ENCODE measurements at regions not wholly inside any gene's neighbourhood (a gene's known extent, or its start where the extent isn't known, plus 50 kb on each side); places are given as distances from the start of the nearest gene placed in this dataset.

GRCh38 chr6:92617721-92618120, 801.6 kb downstream of the EPHA7 start:
- no peak for DNase-seq (ENCODE audit: low read depth)

DNA sequence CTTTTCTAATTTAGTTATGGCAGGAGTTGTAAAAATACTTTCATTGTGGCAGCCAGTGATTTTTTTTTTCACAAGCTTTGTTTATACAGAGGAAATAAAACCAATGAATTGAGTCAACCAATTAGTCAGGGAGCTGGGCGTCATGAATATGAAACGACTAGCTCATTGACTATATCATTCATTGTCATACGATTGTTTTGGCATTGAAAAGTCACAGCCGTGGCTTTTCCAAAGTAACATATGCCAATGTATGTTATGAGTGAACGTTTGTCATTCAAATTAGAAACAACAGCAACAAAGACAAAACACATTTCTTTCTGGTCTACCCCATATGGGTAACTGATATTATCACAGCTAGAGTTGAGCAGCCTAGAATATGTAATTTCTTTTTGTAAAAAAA, 810.6 kb downstream of the EPHA7 start:
- no peak for DNase-seq (ENCODE audit: low read depth)

- DNase-seq (ENCODE audit: low read depth) = no peak
Measured at GRCh38 chr6:92593201-92593600, 826.2 kb downstream of the EPHA7 start.

GRCh38 chr6:92589996-92590395, 829.4 kb downstream of the EPHA7 start:
- peak; percentile 40 for DNase-seq (ENCODE audit: low read depth)

GRCh38 chr6:92588148-92588547, 831.2 kb downstream of the EPHA7 start:
- DNase-seq (ENCODE audit: low read depth) = no peak

- DNase-seq (ENCODE audit: low read depth) = no peak
Measured at GRCh38 chr6:92587525-92587924, 831.8 kb downstream of the EPHA7 start.

- DNase-seq (ENCODE audit: low read depth) = no peak
Measured at GRCh38 chr6:92586236-92586977, 833.0 kb downstream of the EPHA7 start.

DNA sequence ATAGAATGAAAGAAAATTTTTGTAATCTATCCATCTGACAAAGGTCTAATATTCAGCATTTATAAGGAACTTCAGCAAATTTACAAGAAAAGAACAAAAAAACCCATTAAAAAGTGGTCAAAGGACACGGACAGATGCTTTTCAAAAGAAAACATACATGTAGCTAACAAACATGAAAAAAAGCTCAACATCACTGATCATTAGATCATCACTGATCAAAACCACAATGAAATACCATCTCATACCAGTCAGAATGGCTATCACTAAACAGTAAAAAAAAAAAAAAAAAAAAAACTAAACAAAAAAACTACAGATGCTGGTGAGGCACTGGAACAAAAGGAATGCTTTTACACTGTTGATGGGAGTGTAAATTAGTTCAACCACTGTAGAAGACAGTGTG, 837.1 kb downstream of the EPHA7 start:
- DNase-seq (ENCODE audit: low read depth) = no peak

GRCh38 chr6:92577077-92577719, 842.2 kb downstream of the EPHA7 start:
- DNase-seq (ENCODE audit: low read depth) = peak; percentile 43

GRCh38 chr6:92568541-92568940, 850.8 kb downstream of the EPHA7 start:
- no peak for DNase-seq (ENCODE audit: low read depth)

DNA sequence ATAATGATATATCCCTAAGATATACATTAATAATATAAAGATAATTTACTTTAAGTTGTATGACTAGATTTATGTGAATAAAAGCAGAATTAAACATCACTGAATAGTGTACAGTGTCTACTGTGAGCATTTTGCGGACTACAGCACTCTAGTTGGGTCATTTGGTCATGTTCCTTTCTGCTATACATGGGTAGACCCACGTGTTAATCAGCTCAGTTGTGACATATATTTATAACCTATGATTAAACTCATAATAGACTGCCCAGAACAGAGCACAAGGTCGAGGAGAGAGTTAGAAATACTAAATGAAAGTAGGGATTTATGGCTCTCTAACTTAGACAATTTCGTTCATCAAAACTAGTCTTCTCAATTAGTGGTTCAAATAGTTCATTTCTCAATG, 852.7 kb downstream of the EPHA7 start:
- DNase-seq (ENCODE audit: low read depth) = no peak

GRCh38 chr6:92564376-92564775, 855.0 kb downstream of the EPHA7 start:
- no peak for DNase-seq (ENCODE audit: low read depth)

DNA sequence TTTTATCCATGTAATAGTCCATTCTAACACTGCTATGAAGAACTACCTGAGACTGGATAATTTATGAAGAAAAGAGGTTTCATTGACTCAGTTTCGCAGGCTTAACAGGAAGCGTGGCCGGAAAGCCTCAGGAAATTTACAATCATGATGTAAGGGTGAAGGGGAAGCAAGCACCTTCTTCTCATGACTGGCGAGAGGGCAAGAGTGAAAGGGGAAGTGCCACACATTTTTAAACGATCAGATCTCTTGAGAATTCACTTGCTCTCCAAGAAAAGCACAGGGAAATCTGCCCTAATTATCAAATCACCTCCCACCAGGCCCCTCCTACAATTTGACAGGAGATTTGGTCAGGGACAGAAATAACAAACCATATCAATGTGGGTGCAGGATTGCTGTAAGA, 859.7 kb downstream of the EPHA7 start:
- no peak for DNase-seq (ENCODE audit: low read depth)

- DNase-seq (ENCODE audit: low read depth) = no peak
Measured at GRCh38 chr6:92559003-92559402, 860.4 kb downstream of the EPHA7 start.

- DNase-seq (ENCODE audit: low read depth) = no peak
Measured at GRCh38 chr6:92550501-92550900, 868.9 kb downstream of the EPHA7 start.

DNA sequence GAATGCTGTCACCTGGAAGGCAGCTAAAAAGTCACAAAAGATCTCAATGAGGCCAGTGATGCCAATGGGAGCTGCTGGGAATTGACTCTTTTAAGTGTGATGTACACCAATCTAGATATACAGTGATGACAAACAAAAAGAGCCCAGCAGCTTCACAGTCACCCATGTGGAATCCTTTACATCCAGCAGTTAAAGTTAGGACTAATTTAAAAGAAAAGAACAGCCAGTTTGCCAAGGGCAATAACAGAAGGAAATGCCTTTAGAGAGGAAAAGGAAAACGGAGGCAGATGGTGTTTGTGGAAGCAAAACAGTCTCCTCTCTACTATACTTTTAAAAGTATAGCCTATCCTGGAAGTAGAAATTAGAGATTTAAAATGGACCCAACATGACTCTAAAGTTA, 873.5 kb downstream of the EPHA7 start:
- DNase-seq (ENCODE audit: low read depth) = no peak

GRCh38 chr6:92541448-92542060, 877.8 kb downstream of the EPHA7 start:
- DNase-seq (ENCODE audit: low read depth) = no peak

DNA sequence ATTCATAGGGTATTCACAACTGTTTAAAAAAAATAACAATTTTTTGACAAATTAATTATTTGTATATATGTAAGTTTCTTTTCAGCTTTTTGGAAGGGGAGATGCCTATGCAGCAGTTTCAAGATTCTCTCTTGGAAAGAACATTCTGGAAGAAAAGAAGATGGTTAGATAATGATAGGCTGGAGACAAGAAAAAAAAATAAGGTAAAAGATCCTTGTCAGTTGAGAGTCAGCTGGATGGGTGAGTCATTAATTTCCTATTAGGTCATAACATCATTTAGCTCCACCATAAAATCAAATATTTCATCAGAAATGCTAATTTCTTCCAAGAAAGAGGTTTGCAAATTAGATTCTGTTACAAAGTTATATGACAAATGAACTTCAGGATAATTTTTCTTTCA, 880.4 kb downstream of the EPHA7 start:
- DNase-seq (ENCODE audit: low read depth) = no peak

DNA sequence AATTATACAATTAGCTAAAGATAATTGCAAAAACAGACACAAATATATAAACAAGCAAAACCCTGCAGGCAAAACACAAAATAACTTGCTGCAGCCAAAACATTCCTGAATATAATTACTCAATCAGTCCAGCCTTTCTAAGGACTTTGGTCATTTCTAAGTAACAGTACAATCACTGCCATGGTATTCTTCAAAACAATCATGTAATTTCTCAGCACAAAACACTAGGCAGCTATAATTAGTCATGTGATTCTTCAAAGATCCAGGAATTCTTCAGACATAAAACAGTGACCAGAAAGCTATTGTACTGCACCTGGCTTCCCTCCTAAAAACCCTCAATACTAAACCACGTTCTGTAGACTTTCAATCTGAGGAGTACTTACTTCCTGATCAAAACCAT, 881.1 kb downstream of the EPHA7 start:
- DNase-seq (ENCODE audit: low read depth) = peak; percentile 52

DNA sequence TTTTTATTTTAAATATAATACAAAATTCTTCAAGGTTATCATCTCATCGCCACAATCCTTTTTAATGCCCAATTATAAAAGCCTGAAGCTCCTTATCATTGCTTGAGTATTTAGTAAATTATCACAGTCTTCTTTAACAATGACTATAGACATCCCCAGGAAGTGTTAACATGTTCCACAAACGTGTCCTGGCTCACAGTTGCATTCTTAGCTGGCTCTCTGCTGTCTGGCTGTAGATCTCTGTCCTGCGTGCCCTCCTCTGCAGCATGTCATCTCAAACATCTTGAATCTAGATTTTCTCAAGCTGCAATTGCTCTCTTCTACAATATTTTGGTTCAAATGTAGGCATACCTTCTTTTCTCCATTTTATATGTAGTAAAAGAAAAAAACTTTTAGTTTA, 885.2 kb downstream of the EPHA7 start:
- no peak for DNase-seq (ENCODE audit: low read depth)

DNA sequence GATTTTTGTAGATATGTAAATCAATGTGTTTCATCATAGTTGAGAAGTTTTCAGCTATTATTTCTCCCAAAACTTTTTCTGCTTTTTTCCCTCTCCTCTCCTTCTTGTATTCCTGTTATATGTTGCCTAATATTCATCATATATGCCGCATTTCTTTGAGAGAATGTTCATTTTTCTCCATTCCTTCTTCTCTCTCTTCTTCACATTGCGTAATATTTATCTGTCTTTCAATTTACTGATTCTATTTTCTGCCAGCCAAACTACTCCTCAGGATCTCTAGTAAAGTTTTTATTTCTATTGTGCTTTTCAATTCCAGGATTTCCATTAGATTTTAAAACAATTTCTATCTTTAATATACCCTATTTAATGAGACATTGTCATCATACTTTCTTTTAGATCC, 896.8 kb downstream of the EPHA7 start:
- no peak for DNase-seq (ENCODE audit: low read depth)

DNA sequence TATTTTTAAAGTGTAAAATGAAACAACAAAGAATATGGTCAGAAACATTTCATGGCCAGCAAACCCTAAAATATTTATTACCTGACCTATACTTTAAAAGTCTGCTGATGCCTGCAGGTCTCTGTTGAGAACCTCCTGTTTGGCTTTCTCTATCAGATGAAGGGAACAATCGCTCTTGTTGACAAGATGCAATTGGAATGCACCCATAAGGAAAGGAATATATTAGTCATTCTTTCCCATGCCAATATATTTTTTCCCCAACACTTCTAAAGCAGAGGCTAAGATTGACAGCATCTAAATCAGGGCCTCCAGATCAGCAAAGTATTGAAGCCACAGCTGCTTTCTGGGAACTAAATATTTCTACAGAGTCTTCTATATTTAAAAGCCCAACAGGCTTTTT, 897.8 kb downstream of the EPHA7 start:
- DNase-seq (ENCODE audit: low read depth) = no peak

DNA sequence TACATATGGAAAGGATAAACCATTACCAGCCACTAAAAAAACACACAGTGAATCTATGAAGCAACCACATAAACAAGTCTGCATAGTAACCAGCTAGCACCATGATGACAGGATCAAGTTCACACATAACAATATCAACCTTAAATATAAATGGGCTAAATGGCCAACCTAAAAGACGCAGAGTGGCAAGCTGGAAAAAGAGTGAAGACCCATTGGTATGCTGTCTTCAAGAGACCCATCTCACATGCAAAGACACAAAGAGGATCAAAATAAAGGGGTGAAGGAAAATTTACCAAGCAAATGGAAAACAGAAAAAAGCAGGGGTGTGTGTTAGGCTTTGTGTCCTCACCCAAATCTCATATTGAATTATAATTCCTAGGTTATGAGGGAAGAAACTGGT, 909.2 kb downstream of the EPHA7 start:
- DNase-seq (ENCODE audit: low read depth) = no peak

DNA sequence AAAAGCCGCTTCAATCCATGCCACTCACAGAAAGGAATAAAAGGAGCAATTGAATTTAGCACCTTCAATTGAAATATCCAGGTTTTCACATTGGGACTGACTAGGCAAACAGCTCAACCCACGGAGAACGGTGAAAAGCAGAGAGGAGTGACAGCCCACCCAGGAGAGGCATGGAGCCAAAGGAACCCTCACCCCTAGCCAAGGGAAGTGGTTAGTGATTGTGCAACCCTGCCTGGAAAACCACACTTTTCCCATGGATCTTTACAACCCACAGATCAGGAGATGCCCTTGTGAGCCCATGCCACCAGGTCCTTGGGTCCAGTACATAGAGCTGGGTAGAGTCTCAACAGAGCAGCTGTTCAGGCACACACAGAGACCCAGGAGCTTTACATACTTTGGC, 911.8 kb downstream of the EPHA7 start:
- DNase-seq (ENCODE audit: low read depth) = no peak

Measured in HS-5 (cell line).